Esophagus muscularis mucosa (tissue), 4 donors: ENCODE measurements at regions not wholly inside any gene's neighbourhood (a gene's known extent, or its start where the extent isn't known, plus 50 kb on each side); places are given as distances from the start of the nearest gene placed in this dataset.

ENCODE experiments used
- EP300 ChIP-seq: sonication (generic); formaldehyde crosslinking; IDR thresholded peaks from one replicate; pipeline ENCODE4 v1.6.1; 2017; ENCODE audit warnings: antibody characterized with exemption
- POLR2A ChIP-seq: fragments of 450-650 bp; IDR thresholded peaks from one replicate; pipeline ENCODE4 v1.6.1; 2017; ENCODE audit warnings: antibody characterized with exemption, moderate library complexity, mild to moderate bottlenecking, low read depth
- POLR2AphosphoS5 ChIP-seq, 2 donors: sonication (generic); formaldehyde crosslinking; IDR thresholded peaks; one replicate each; pipeline ENCODE4 v1.6.1; 2017; ENCODE audit warnings: antibody characterized with exemption in 2 of 2
- TF ChIP-seq, protein P1 (sequence below), 3 experiments: fragments of 200-600 bp in 2 of 3; fragments of 450-650 bp in 1 of 3; sonication (generic) in 2 of 3; IDR thresholded peaks; one replicate each; pipeline ENCODE4 v1.5.1; 2017 to 2019; ENCODE audit warnings: antibody characterized with exemption in 3 of 3, mild to moderate bottlenecking in 2 of 3, moderate library complexity in 1 of 3

DNA sequence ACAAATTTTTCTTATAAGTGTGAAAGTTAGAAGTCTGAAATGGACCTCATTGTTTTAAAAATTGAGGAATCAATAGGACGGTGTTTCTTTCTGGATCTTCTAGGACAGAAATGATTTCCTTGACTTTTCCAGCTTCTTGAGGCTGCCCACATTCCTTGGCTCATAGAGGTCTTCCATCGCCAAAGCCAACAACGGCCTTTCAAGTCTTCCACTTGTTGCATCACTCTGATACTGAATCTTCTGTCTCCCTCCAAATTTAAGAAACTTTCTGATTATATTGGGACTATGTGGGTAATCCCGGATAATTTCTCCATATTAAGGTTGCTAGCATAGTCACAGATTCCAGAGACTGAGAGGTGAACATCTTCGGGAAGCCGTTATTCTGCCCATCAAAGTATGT lies 595.4 kb upstream of the ADAMTS5 start:
- TF ChIP-seq, protein P1, sequence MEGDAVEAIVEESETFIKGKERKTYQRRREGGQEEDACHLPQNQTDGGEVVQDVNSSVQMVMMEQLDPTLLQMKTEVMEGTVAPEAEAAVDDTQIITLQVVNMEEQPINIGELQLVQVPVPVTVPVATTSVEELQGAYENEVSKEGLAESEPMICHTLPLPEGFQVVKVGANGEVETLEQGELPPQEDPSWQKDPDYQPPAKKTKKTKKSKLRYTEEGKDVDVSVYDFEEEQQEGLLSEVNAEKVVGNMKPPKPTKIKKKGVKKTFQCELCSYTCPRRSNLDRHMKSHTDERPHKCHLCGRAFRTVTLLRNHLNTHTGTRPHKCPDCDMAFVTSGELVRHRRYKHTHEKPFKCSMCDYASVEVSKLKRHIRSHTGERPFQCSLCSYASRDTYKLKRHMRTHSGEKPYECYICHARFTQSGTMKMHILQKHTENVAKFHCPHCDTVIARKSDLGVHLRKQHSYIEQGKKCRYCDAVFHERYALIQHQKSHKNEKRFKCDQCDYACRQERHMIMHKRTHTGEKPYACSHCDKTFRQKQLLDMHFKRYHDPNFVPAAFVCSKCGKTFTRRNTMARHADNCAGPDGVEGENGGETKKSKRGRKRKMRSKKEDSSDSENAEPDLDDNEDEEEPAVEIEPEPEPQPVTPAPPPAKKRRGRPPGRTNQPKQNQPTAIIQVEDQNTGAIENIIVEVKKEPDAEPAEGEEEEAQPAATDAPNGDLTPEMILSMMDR (IDR thresholded peaks at IDR 0.05) = no peak
- no peak for TF ChIP-seq POLR2A
- TF ChIP-seq POLR2AphosphoS5 (IDR thresholded peaks at IDR 0.05) = no peak
- no peak for TF ChIP-seq EP300
